ENCODE measurements at regions not wholly inside any gene's neighbourhood (a gene's known extent, or its start where the extent isn't known, plus 50 kb on each side); places are given as distances from the start of the nearest gene placed in this dataset.

DNA sequence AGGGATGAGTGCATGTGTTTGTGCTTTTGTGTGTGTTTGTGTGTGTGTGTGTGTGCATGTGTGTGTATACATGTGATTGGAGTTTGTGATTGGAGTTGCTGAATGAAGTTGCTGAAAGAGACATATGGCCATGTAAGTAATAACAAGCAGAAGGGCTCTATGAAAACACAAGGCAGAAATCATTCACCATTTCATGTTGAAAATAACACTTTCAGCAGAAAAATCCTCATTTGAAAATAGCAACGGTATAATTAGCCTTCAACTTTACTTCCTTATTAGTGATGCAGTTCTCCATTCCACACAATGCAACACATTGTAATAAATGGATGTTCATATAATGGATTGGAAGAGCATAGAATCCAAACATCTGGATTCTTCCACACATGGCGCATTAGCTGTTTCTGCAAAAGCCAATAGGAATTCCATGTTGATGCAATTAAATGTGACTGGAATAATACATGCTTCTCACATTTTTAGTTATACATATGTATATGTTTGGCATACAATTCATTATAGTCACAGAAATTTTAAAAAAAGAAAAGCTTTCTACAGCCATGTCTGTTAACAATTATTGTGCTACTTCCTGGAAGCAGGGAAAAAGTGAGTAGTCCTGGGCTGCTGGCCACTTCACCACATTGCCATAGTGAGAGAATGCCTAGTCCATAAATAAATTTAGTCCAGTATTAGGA, 538.0 kb downstream of the LTN1 start:
- H3K36me3 ChIP-seq, result no peaks in the 10 kb centered on the region
- peaks cover 6% of the 10 kb centered on the region for H3K4me1 ChIP-seq
- H3K4me3 ChIP-seq, result no peak overlapping the region
- no peaks in the 10 kb centered on the region for H3K27me3 ChIP-seq
- intact Hi-C loops (cut with DNase I), result no loop called here
- H3K27ac ChIP-seq, result peak overlapping the region; percentile 30
- no peak for DNase-seq (ENCODE audit: extremely low spot score in 2 of 2)
- TF ChIP-seq, protein P1, sequence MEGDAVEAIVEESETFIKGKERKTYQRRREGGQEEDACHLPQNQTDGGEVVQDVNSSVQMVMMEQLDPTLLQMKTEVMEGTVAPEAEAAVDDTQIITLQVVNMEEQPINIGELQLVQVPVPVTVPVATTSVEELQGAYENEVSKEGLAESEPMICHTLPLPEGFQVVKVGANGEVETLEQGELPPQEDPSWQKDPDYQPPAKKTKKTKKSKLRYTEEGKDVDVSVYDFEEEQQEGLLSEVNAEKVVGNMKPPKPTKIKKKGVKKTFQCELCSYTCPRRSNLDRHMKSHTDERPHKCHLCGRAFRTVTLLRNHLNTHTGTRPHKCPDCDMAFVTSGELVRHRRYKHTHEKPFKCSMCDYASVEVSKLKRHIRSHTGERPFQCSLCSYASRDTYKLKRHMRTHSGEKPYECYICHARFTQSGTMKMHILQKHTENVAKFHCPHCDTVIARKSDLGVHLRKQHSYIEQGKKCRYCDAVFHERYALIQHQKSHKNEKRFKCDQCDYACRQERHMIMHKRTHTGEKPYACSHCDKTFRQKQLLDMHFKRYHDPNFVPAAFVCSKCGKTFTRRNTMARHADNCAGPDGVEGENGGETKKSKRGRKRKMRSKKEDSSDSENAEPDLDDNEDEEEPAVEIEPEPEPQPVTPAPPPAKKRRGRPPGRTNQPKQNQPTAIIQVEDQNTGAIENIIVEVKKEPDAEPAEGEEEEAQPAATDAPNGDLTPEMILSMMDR (IDR thresholded peaks at IDR 0.05), result no peak
- TF ChIP-seq POLR2A (IDR thresholded peaks at IDR 0.05) (no peak), POLR2AphosphoS5 (IDR thresholded peaks at IDR 0.05; ENCODE audit: insufficient read depth in 1 of 2, low read depth in 1 of 2) (no peak)
- no peaks in the 10 kb centered on the region for H3K9me3 ChIP-seq

DNA sequence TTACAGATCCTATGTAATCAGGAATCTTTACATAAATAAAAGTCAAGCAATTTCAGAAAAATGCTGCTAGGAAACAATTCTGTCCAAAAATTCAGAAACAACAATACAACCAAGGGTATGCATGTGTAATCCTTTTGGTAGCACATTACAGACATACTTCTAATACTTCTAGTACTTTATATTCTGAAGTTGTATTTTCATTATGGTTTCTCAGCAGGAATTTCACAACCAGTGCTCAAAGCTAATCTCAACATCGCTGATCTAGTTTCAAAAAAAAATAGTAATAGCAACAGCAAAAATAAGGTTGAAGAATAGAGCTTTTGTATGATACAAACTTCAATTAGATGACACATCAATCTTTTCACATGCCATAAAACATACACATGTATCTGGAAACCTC, 545.2 kb downstream of the LTN1 start:
- peaks cover 6% of the 10 kb centered on the region for H3K4me1 ChIP-seq
- H3K36me3 ChIP-seq, result no peaks in the 10 kb centered on the region
- DNase-seq (ENCODE audit: extremely low spot score in 2 of 2), result no peak

DNA sequence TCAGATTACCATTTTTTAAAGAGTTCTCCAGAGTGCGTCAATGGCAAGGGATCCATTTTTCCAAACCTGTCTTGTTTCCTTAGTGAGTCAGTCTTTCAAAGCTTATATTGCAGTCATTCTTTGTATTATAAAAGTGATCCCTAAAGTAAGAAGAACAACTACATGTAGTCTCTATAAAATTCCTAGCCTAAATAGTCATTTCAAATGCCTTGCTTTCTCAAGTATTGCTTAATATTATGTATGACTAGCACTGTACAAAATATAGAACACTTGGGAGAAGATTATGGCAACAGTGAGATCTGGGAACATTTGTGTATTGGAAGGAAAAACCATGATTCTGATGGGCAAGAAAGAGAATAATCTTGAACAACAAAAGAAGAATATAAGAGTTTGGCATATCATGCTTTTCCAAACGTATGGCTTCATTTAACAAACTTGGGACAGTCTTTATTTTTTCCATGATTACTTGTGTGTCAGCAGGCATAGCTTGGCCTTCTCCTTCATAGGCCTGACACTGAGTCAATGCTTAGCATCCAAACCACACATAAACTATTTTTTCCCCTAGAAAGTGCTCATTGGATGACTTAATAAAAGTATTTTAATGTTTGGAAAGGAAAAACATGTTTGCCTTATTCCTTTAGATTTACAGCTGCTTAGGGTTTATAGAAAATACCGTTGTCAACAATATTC, 547.4 kb downstream of the LTN1 start:
- Histone ChIP-seq H3K9me3 (no peaks in the 10 kb centered on the region), H3K27ac (peak overlapping the region; percentile 56), H3K27me3 (no peaks in the 10 kb centered on the region), H3K36me3 (no peaks in the 10 kb centered on the region), H3K4me3 (no peak overlapping the region), H3K4me1 (peaks cover 6% of the 10 kb centered on the region)
- TF ChIP-seq, protein P1 (IDR thresholded peaks at IDR 0.05), result no peak
- TF ChIP-seq POLR2AphosphoS5 (IDR thresholded peaks at IDR 0.05; ENCODE audit: insufficient read depth in 1 of 2, low read depth in 1 of 2), result peak in 1 of 2 donors; percentile 35
- intact Hi-C loops (cut with DNase I), result no loop called here
- DNase-seq (ENCODE audit: extremely low spot score in 2 of 2), result no peak

More for the DNA sequence above, 545.2 kb downstream of the LTN1 start:
- no peak for TF ChIP-seq POLR2AphosphoS5 (IDR thresholded peaks at IDR 0.05; ENCODE audit: insufficient read depth in 1 of 2, low read depth in 1 of 2)
- TF ChIP-seq POLR2A (IDR thresholded peaks at IDR 0.05), result no peak
- TF ChIP-seq, protein P1 (IDR thresholded peaks at IDR 0.05), result no peak
- no peak overlapping the region for H3K4me3 ChIP-seq
- intact Hi-C loops (cut with DNase I), result no loop called here
- no peaks in the 10 kb centered on the region for H3K9me3 ChIP-seq
- no peak overlapping the region for H3K27ac ChIP-seq
- H3K27me3 ChIP-seq, result no peaks in the 10 kb centered on the region

DNA sequence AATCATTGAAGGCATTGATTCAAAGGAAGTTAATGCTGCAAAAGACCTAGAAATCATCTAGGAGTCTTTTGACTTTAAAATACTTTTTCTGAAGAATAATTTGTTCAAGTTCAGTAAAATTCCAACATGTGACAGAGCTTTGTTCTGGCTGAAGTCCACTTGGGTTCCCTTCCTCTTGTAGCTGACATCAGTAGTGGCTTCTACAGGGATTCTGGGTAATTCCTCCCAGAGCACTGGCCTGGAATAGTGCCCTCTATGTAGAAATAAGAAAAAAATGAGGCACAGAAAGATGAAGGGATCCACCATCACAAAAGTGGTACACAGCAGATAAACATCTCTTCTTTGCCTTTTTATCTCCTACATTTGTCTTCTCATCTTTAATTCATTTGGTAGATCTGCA, 548.1 kb downstream of the LTN1 start:
- peak overlapping the region; percentile 20 for H3K27ac ChIP-seq
- peaks cover 6% of the 10 kb centered on the region for H3K4me1 ChIP-seq
- H3K9me3 ChIP-seq, result no peaks in the 10 kb centered on the region
- no peak for DNase-seq (ENCODE audit: extremely low spot score in 2 of 2)
- intact Hi-C loops (cut with DNase I), result no loop called here
- TF ChIP-seq, protein P1 (IDR thresholded peaks at IDR 0.05), result no peak
- TF ChIP-seq POLR2AphosphoS5 (IDR thresholded peaks at IDR 0.05; ENCODE audit: insufficient read depth in 1 of 2, low read depth in 1 of 2), result peak in 1 of 2 donors; percentile 10
- H3K36me3 ChIP-seq, result no peaks in the 10 kb centered on the region
- H3K4me3 ChIP-seq, result no peak overlapping the region
- no peaks in the 10 kb centered on the region for H3K27me3 ChIP-seq

DNA sequence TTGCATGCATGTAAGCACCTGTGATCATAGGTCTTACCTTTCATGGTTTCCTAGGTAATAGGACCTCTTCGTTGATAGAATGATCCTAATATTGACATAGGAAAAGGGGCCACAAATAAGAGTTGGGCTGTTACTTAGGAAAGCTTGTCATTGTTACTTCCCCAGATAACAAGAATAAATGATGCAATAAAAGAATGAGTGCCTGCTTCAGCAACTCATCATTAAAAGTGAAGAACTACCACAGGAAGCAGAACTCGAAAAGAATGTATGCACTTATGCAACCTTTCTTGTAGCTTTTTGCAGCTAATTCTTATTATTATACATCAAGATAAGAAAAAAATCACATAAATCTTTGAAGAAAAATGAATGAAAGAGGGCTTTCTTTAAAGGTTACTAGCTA, 548.6 kb downstream of the LTN1 start:
- TF ChIP-seq, protein P1 (IDR thresholded peaks at IDR 0.05), result no peak
- TF ChIP-seq POLR2A (IDR thresholded peaks at IDR 0.05) (no peak), POLR2AphosphoS5 (IDR thresholded peaks at IDR 0.05; ENCODE audit: insufficient read depth in 1 of 2, low read depth in 1 of 2) (no peak)
- Histone ChIP-seq H3K36me3 (no peaks in the 10 kb centered on the region), H3K4me3 (no peak overlapping the region), H3K9me3 (no peaks in the 10 kb centered on the region), H3K27me3 (no peaks in the 10 kb centered on the region), H3K27ac (peak overlapping the region; percentile 51), H3K4me1 (peaks cover 6% of the 10 kb centered on the region)
- DNase-seq (ENCODE audit: extremely low spot score in 2 of 2), result no peak
- intact Hi-C loops (cut with DNase I), result no loop called here

All from vagina (tissue), 2 donors.